ENCODE measurements at regions not wholly inside any gene's neighbourhood (a gene's known extent, or its start where the extent isn't known, plus 50 kb on each side); places are given as distances from the start of the nearest gene placed in this dataset.

GRCh38 chr13:26923824-26924605 lies 163.4 kb upstream of the GPR12 start:
- Histone ChIP-seq H3K9me3 (ENCODE audit: insufficient read depth in 2 of 2, low read depth in 1 of 2, low read length in 1 of 2) (no peaks in the 10 kb centered on the region), H4K20me1 (replicated peaks in 1 of 2; ENCODE audit: control insufficient read depth in 1 of 2, insufficient read depth in 2 of 2, low read length in 2 of 2) (no peaks in the 10 kb centered on the region), H3K4me2 (ENCODE audit: insufficient read depth in 1 of 2, low read depth in 2 of 2, low read length in 2 of 2) (no peak overlapping the region), H4K8ac (ENCODE audit: extremely low read depth, insufficient read depth, low read length) (no peak overlapping the region), H3K27ac (ENCODE audit: low read depth, low read length) (no peak overlapping the region), H3K9ac (replicated peaks in 1 of 4; ENCODE audit: extremely low read depth in 1 of 4, low read depth in 3 of 4, low read length in 3 of 4) (no peak overlapping the region), H3K4ac (replicated peaks; ENCODE audit: insufficient read length, low read depth, low read length) (no peak overlapping the region), H3K23me2 (ENCODE audit: low read depth, low read length) (no peaks in the 10 kb centered on the region), H3K4me3 (ENCODE audit: extremely low read depth in 1 of 4, insufficient read depth in 2 of 4, low read depth in 3 of 4, low read length in 4 of 4) (no peak overlapping the region), H3K79me1 (ENCODE audit: low read depth, low read length) (no peaks in the 10 kb centered on the region), H2BK20ac (ENCODE audit: low read length) (no peak overlapping the region), H3K79me2 (ENCODE audit: control insufficient read depth in 1 of 2, insufficient read depth in 2 of 2, low read length in 2 of 2) (no peaks in the 10 kb centered on the region), H2AK5ac (ENCODE audit: low read depth, low read length) (no peak overlapping the region), H3K56ac (replicated peaks; ENCODE audit: insufficient read length, low read depth, low read length) (no peak overlapping the region), H2BK12ac (ENCODE audit: low read depth, low read length) (no peak overlapping the region), H3K36me3 (ENCODE audit: control insufficient read depth in 2 of 4, insufficient read depth in 4 of 4, low read length in 3 of 4) (no peaks in the 10 kb centered on the region), H3K14ac (ENCODE audit: insufficient read length) (no peak overlapping the region), H3K4me1 (replicated peaks in 1 of 4; ENCODE audit: control insufficient read depth in 3 of 4, insufficient read depth in 4 of 4, low read length in 3 of 4) (no peaks in the 10 kb centered on the region), H4K91ac (replicated peaks; ENCODE audit: insufficient read length, low read length) (no peak overlapping the region), H3K23ac (ENCODE audit: insufficient read length) (no peak overlapping the region), H2BK15ac (ENCODE audit: low read length) (no peak overlapping the region), H4K5ac (ENCODE audit: insufficient read length, low read depth, low read length) (no peak overlapping the region), H2BK5ac (ENCODE audit: low read depth, low read length) (no peak overlapping the region), H2BK120ac (replicated peaks; ENCODE audit: low read depth, low read length) (no peak overlapping the region), H3K27me3 (replicated peaks in 1 of 4; ENCODE audit: control insufficient read depth in 3 of 4, extremely low read depth in 1 of 4, insufficient read depth in 3 of 4, low read length in 3 of 4) (no peaks in the 10 kb centered on the region), H2AFZ (ENCODE audit: low read length) (no peak overlapping the region), H3K18ac (ENCODE audit: extremely low read depth, low read length) (no peak overlapping the region)
- 86% methylated on average over 7 of the region's 7 CpGs; no CpG with 5 or more reads in 1 of the 2 experiments for WGBS, 2 experiments (ENCODE audit: extremely low coverage in 1 of 2, insufficient coverage in 1 of 2, insufficient read length in 1 of 2, insufficient replicate concordance in 2 of 2, low coverage in 1 of 2, low lambda C conversion rate in 2 of 2, missing lambda C conversion rate in 1 of 2)
- ChIA-PET POLR2A (ENCODE audit: partially characterized antibody) (no interaction called here), CTCF (ENCODE audit: partially characterized antibody) (no interaction called here)
- DNase-seq (ENCODE audit: low read depth in 1 of 2, low spot score in 2 of 2) (no peak), FAIRE-seq (no peak)
- TF ChIP-seq GABPA (IDR thresholded peaks at IDR 0.05; ENCODE audit: borderline replicate concordance, insufficient read depth, low read length) (no peak), MAX (IDR thresholded peaks at IDR 0.05) (no peak), CREB1 (IDR thresholded peaks at IDR 0.05) (no peak), RAD21 (IDR thresholded peaks at IDR 0.05 in 1 of 2, conservative IDR thresholded peaks at IDR 0.05 in 1 of 2; ENCODE audit: low read depth in 2 of 2, low read length in 2 of 2) (no peak), TAF7 (optimal IDR thresholded peaks at IDR 0.05; ENCODE audit: borderline replicate concordance, low read depth, low read length) (no peak), POLR2AphosphoS5 (IDR thresholded peaks at IDR 0.05; ENCODE audit: low read depth, low read length) (no peak), CTBP2 (IDR thresholded peaks at IDR 0.05; ENCODE audit: borderline replicate concordance, insufficient read depth, insufficient read length, low read length) (no peak), TAF1 (IDR thresholded peaks at IDR 0.05; ENCODE audit: low read depth, low read length) (no peak), NRF1 (IDR thresholded peaks at IDR 0.05; ENCODE audit: low read depth, low read length) (no peak), SIRT6 (IDR thresholded peaks at IDR 0.05; ENCODE audit: low read length) (no peak), RNF2 (IDR thresholded peaks at IDR 0.05; ENCODE audit: borderline replicate concordance, low read depth, low read length, missing control alignments, poor library complexity, severe bottlenecking) (no peak), POLR2A (IDR thresholded peaks at IDR 0.05; ENCODE audit: control extremely low read depth in 1 of 2, low read depth in 2 of 2, low read length in 2 of 2) (no peak), POU5F1 (IDR thresholded peaks at IDR 0.05; ENCODE audit: low read depth, low read length) (no peak)

All from H1 (cell line).